HepG2 (cell line): ENCODE measurements at regions not wholly inside any gene's neighbourhood (a gene's known extent, or its start where the extent isn't known, plus 50 kb on each side); places are given as distances from the start of the nearest gene placed in this dataset.

Experiments
- ATAC-seq: fragments of 200-7000 bp; cut with Tn5 transposase; 3 replicates; pipeline ENCODE4 v1.9.1; 2020; ENCODE audit warnings: mild to moderate bottlenecking, moderate library complexity
- BruUV-seq: library from RNA; stranded (reverse); fragments of 400-500 nt; replicated peaks from 2 replicates; lab custom pipeline; 2021; lab: Mats Ljungman, UMichigan
- CTCF ChIA-PET: fragments of 300-600 bp; formaldehyde crosslinking; extraction: SDS; loops from one replicate; lab custom pipeline; 2021; ENCODE audit warnings: low total read pairs, inconsistent platforms, low intra/inter-chr PET ratio; lab: Yijun Ruan, JAX
- POLR2A ChIA-PET: fragments of 350-600 bp; sonication (Branson Sonifier 250); formaldehyde crosslinking; loops from one replicate; lab custom pipeline; 2020; ENCODE audit warnings: antibody characterized with exemption, inconsistent platforms; lab: Yijun Ruan, JAX
- DNase-seq: peaks from one replicate; pipeline ENCODE4 v3.0.0-alpha.2; 2015; ENCODE audit warnings: low spot score
- FAIRE-seq: peaks from 3 replicates; lab custom pipeline; 2011; peaks lifted over from hg19 to GRCh38; lab: Jason Lieb, UNC
- H2AFZ ChIP-seq: one replicate; pipeline ENCODE4 v1.6.1; 2011; ENCODE audit warnings: low read length, inconsistent platforms
- H3K27ac ChIP-seq: fragments of 300-600 bp; 3 replicates; pipeline ENCODE4 v1.8.0; 2011; ENCODE audit warnings: mixed run types, mild to moderate bottlenecking, mixed read lengths, low read length, inconsistent platforms; ENCODE audit not compliant: insufficient read depth; ENCODE audit errors: extremely low read length
- H3K27me3 ChIP-seq, 2 experiments: fragments of 200-600 bp in 1 of 2; 2 replicates in 1 of 2; 3 replicates in 1 of 2; pipeline versions ENCODE4 v1.6.0 to v1.8.0; 2011; ENCODE audit warnings: low read length in 2 of 2, mild to moderate bottlenecking in 2 of 2, moderate library complexity in 2 of 2, inconsistent platforms in 1 of 2; ENCODE audit not compliant: insufficient read depth in 2 of 2, control insufficient read depth in 1 of 2
- H3K36me3 ChIP-seq, 2 experiments: fragments of 200-600 bp in 1 of 2; replicated peaks in 1 of 2; 2 replicates in 1 of 2; 3 replicates in 1 of 2; pipeline versions ENCODE4 v1.5.1 to v1.8.0; 2011; ENCODE audit warnings: low read length in 2 of 2, inconsistent platforms in 1 of 2; ENCODE audit not compliant: insufficient read depth in 2 of 2, control insufficient read depth in 1 of 2
- H3K4me1 ChIP-seq: 2 replicates; pipeline ENCODE4 v1.5.1; 2012; ENCODE audit warnings: low read length, inconsistent platforms; ENCODE audit not compliant: insufficient read depth
- H3K4me2 ChIP-seq: 2 replicates; pipeline ENCODE4 v1.6.0; 2011; ENCODE audit warnings: low read depth, low read length, inconsistent platforms
- H3K4me3 ChIP-seq, 3 experiments: fragments of 200-600 bp in 1 of 3; sonication (generic), shearing (Covaris generic) in 1 of 3; replicated peaks in 1 of 3; 2 replicates each; pipeline ENCODE4 v1.5.1; 2011 to 2016; ENCODE audit warnings: low read length in 3 of 3, inconsistent platforms in 2 of 3, low read depth in 2 of 3, mild to moderate bottlenecking in 2 of 3, control low read depth in 1 of 3, mixed read lengths in 1 of 3; ENCODE audit not compliant: insufficient read depth in 1 of 3
- H3K79me2 ChIP-seq: one replicate; pipeline ENCODE4 v1.6.1; 2011; ENCODE audit warnings: low read length, inconsistent platforms; ENCODE audit not compliant: insufficient read depth
- H3K9ac ChIP-seq: 2 replicates; pipeline ENCODE4 v1.6.0; 2011; ENCODE audit warnings: mild to moderate bottlenecking, low read depth, low read length, inconsistent platforms; ENCODE audit not compliant: insufficient read depth
- H3K9me3 ChIP-seq: 2 replicates; pipeline ENCODE4 v1.5.1; 2012; ENCODE audit warnings: mild to moderate bottlenecking, low read length
- H4K20me1 ChIP-seq: 2 replicates; pipeline ENCODE4 v1.6.0; 2011; ENCODE audit warnings: inconsistent platforms, mild to moderate bottlenecking, low read length, moderate library complexity; ENCODE audit not compliant: insufficient read depth
- BORCS8-MEF2B ChIP-seq: sonication (generic); formaldehyde crosslinking; IDR thresholded peaks from 2 replicates; pipeline ENCODE4 v1.8.0; 2022; ENCODE audit warnings: mild to moderate bottlenecking, missing genetic modification reagents
- FOXA1 ChIP-seq, 2 experiments: fragments of 450-650 bp in 1 of 2; sonication (generic) in 1 of 2; formaldehyde crosslinking in 1 of 2; IDR thresholded peaks; 2 replicates each; pipeline versions ENCODE4 v1.4.0 to v1.6.1; 2016 to 2020; ENCODE audit warnings: missing genetic modification reagents in 1 of 2
- MLLT10 ChIP-seq: sonication (generic); formaldehyde crosslinking; IDR thresholded peaks from 2 replicates; pipeline ENCODE4 v1.4.0; 2020; ENCODE audit warnings: missing genetic modification reagents
- PBX3 ChIP-seq: sonication (generic); formaldehyde crosslinking; IDR thresholded peaks from 2 replicates; pipeline ENCODE4 v1.8.1; 2023; ENCODE audit warnings: missing genetic modification reagents, inconsistent platforms, borderline replicate concordance
- ZNF232 ChIP-seq: sonication (generic); formaldehyde crosslinking; IDR thresholded peaks from 2 replicates; pipeline ENCODE4 v1.4.0; 2020; ENCODE audit warnings: missing genetic modification reagents, borderline replicate concordance
- ZNF329 ChIP-seq: sonication (generic); formaldehyde crosslinking; IDR thresholded peaks from 2 replicates; pipeline ENCODE4 v1.9.0; 2021; ENCODE audit warnings: low read depth, mild to moderate bottlenecking, missing genetic modification reagents
- ZNF597 ChIP-seq: sonication (generic); formaldehyde crosslinking; IDR thresholded peaks from 2 replicates; pipeline ENCODE4 v1.5.0; 2020; ENCODE audit warnings: missing genetic modification reagents
- ZNF83 ChIP-seq: sonication (generic); formaldehyde crosslinking; IDR thresholded peaks from 2 replicates; pipeline ENCODE4 v1.4.0; 2020; ENCODE audit warnings: missing genetic modification reagents, mild to moderate bottlenecking, borderline replicate concordance
- WGBS: methylation state at CpG from one replicate; pipeline ENCODE4 v1.1.6; 2017; ENCODE audit warnings: low lambda C conversion rate; 5-methylcytosine and 5-hydroxymethylcytosine counted together
- in situ Hi-C: cut with HindIII; loops from 2 replicates; pipeline ENCODE4 v1.10.0; 2017; ENCODE audit warnings: low pct_unique_long_range_greater_than_20kb; ENCODE audit not compliant: extremely low pct_ligation_motif_present
- intact Hi-C: fragments of 100-400 bp; cut with micrococcal nuclease; formaldehyde crosslinking; loops from one replicate; pipeline ENCODE4 v1.10.0; 2022; ENCODE audit not compliant: unreplicated experiment
- TF ChIP-seq, protein P1 (sequence below): sonication (generic); formaldehyde crosslinking; IDR thresholded peaks from 2 replicates; pipeline ENCODE4 v1.5.0; 2020; ENCODE audit warnings: missing genetic modification reagents
- TF ChIP-seq, protein P2 (sequence below): sonication (generic); formaldehyde crosslinking; IDR thresholded peaks from 2 replicates; pipeline ENCODE4 v1.4.0; 2020; ENCODE audit warnings: missing genetic modification reagents
- TF ChIP-seq, protein P3 (sequence below): sonication (generic); formaldehyde crosslinking; IDR thresholded peaks from 2 replicates; pipeline ENCODE4 v1.4.0; 2020; ENCODE audit warnings: mild to moderate bottlenecking, missing genetic modification reagents

- no peaks in the 10 kb centered on the region for H3K36me3 ChIP-seq
- intact Hi-C loops = no loop called here
- 24% methylated on average over 12 of the region's 12 CpGs for WGBS
- DNase-seq (no peak), FAIRE-seq (no peak), ATAC-seq (no peak)
- no peak overlapping the region for H3K4me2 ChIP-seq
- TF ChIP-seq, protein P1, sequence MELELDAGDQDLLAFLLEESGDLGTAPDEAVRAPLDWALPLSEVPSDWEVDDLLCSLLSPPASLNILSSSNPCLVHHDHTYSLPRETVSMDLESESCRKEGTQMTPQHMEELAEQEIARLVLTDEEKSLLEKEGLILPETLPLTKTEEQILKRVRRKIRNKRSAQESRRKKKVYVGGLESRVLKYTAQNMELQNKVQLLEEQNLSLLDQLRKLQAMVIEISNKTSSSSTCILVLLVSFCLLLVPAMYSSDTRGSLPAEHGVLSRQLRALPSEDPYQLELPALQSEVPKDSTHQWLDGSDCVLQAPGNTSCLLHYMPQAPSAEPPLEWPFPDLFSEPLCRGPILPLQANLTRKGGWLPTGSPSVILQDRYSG (CRISPR knock-in tag) = no peak
- TF ChIP-seq ZNF83 (CRISPR knock-in tag) = no peak
- no peak for TF ChIP-seq ZNF597 (CRISPR knock-in tag)
- TF ChIP-seq PBX3 (CRISPR knock-in tag) = no peak
- TF ChIP-seq ZNF329 = no peak
- TF ChIP-seq, protein P2, sequence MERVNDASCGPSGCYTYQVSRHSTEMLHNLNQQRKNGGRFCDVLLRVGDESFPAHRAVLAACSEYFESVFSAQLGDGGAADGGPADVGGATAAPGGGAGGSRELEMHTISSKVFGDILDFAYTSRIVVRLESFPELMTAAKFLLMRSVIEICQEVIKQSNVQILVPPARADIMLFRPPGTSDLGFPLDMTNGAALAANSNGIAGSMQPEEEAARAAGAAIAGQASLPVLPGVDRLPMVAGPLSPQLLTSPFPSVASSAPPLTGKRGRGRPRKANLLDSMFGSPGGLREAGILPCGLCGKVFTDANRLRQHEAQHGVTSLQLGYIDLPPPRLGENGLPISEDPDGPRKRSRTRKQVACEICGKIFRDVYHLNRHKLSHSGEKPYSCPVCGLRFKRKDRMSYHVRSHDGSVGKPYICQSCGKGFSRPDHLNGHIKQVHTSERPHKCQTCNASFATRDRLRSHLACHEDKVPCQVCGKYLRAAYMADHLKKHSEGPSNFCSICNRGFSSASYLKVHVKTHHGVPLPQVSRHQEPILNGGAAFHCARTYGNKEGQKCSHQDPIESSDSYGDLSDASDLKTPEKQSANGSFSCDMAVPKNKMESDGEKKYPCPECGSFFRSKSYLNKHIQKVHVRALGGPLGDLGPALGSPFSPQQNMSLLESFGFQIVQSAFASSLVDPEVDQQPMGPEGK (CRISPR knock-in tag) = no peak
- TF ChIP-seq MLLT10 (CRISPR knock-in tag) = no peak
- TF ChIP-seq, protein P3, sequence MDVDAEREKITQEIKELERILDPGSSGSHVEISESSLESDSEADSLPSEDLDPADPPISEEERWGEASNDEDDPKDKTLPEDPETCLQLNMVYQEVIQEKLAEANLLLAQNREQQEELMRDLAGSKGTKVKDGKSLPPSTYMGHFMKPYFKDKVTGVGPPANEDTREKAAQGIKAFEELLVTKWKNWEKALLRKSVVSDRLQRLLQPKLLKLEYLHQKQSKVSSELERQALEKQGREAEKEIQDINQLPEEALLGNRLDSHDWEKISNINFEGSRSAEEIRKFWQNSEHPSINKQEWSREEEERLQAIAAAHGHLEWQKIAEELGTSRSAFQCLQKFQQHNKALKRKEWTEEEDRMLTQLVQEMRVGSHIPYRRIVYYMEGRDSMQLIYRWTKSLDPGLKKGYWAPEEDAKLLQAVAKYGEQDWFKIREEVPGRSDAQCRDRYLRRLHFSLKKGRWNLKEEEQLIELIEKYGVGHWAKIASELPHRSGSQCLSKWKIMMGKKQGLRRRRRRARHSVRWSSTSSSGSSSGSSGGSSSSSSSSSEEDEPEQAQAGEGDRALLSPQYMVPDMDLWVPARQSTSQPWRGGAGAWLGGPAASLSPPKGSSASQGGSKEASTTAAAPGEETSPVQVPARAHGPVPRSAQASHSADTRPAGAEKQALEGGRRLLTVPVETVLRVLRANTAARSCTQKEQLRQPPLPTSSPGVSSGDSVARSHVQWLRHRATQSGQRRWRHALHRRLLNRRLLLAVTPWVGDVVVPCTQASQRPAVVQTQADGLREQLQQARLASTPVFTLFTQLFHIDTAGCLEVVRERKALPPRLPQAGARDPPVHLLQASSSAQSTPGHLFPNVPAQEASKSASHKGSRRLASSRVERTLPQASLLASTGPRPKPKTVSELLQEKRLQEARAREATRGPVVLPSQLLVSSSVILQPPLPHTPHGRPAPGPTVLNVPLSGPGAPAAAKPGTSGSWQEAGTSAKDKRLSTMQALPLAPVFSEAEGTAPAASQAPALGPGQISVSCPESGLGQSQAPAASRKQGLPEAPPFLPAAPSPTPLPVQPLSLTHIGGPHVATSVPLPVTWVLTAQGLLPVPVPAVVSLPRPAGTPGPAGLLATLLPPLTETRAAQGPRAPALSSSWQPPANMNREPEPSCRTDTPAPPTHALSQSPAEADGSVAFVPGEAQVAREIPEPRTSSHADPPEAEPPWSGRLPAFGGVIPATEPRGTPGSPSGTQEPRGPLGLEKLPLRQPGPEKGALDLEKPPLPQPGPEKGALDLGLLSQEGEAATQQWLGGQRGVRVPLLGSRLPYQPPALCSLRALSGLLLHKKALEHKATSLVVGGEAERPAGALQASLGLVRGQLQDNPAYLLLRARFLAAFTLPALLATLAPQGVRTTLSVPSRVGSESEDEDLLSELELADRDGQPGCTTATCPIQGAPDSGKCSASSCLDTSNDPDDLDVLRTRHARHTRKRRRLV = no peak
- TF ChIP-seq FOXA1 (IDR thresholded peaks at IDR 0.05) = no peak
- TF ChIP-seq FOXA1 (CRISPR knock-in tag; IDR thresholded peaks at IDR 0.05) = no peak
- no peak for TF ChIP-seq BORCS8-MEF2B (CRISPR knock-in tag)
- no peak for TF ChIP-seq ZNF232 (CRISPR knock-in tag)
- H3K9me3 ChIP-seq = peaks cover 72% of the 10 kb centered on the region
- no peaks in the 10 kb centered on the region for H3K4me1 ChIP-seq
- no TSS peak for BruUV-seq
- H3K27me3 ChIP-seq = no peaks in the 10 kb centered on the region
- H3K27ac ChIP-seq = no peak overlapping the region
- in situ Hi-C loops = no loop called here
- H3K9ac ChIP-seq = no peak overlapping the region
- H3K4me3 ChIP-seq = no peak overlapping the region
- no peaks in the 10 kb centered on the region for H3K79me2 ChIP-seq
- H4K20me1 ChIP-seq = no peaks in the 10 kb centered on the region
- H2AFZ ChIP-seq = no peak overlapping the region
- POLR2A ChIA-PET = no interaction called here
- CTCF ChIA-PET = no interaction called here
Observed at GRCh38 chr7:69149804-69150782, 448.2 kb upstream of the AUTS2 start.
